ENCODE measurements at regions not wholly inside any gene's neighbourhood (a gene's known extent, or its start where the extent isn't known, plus 50 kb on each side); places are given as distances from the start of the nearest gene placed in this dataset.
A peak's percentile ranks its signal among the peaks of the same experiment; 100 is the strongest.

- TF ChIP-seq, protein P1, sequence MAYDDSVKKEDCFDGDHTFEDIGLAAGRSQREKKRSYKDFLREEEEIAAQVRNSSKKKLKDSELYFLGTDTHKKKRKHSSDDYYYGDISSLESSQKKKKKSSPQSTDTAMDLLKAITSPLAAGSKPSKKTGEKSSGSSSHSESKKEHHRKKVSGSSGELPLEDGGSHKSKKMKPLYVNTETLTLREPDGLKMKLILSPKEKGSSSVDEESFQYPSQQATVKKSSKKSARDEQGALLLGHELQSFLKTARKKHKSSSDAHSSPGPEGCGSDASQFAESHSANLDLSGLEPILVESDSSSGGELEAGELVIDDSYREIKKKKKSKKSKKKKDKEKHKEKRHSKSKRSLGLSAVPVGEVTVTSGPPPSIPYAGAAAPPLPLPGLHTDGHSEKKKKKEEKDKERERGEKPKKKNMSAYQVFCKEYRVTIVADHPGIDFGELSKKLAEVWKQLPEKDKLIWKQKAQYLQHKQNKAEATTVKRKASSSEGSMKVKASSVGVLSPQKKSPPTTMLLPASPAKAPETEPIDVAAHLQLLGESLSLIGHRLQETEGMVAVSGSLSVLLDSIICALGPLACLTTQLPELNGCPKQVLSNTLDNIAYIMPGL (CRISPR knock-in tag; IDR thresholded peaks at IDR 0.05) = peak; percentile 57; the same call in 1 of the 2 replicates
- no peak for TF ChIP-seq ZNF512 (CRISPR knock-in tag; IDR thresholded peaks at IDR 0.05; ENCODE audit: borderline replicate concordance)
- TF ChIP-seq, protein P2, sequence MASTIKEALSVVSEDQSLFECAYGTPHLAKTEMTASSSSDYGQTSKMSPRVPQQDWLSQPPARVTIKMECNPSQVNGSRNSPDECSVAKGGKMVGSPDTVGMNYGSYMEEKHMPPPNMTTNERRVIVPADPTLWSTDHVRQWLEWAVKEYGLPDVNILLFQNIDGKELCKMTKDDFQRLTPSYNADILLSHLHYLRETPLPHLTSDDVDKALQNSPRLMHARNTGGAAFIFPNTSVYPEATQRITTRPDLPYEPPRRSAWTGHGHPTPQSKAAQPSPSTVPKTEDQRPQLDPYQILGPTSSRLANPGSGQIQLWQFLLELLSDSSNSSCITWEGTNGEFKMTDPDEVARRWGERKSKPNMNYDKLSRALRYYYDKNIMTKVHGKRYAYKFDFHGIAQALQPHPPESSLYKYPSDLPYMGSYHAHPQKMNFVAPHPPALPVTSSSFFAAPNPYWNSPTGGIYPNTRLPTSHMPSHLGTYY (CRISPR knock-in tag; IDR thresholded peaks at IDR 0.05) = no peak
- TF ChIP-seq ZSCAN18 (CRISPR knock-in tag; IDR thresholded peaks at IDR 0.05) = no peak
- TF ChIP-seq JUN (CRISPR knock-in tag; IDR thresholded peaks at IDR 0.05) = no peak
- peak; percentile 46; the same call in 1 of the 2 replicates for TF ChIP-seq TP53 (CRISPR knock-in tag; IDR thresholded peaks at IDR 0.05)
- no peak for TF ChIP-seq ZBTB43 (CRISPR knock-in tag; IDR thresholded peaks at IDR 0.05)
- no peak for TF ChIP-seq ZNF425 (CRISPR knock-in tag; conservative IDR thresholded peaks at IDR 0.05)
- TF ChIP-seq FOXK1 (CRISPR knock-in tag; IDR thresholded peaks at IDR 0.05) = no peak
- TF ChIP-seq ZNF396 (CRISPR knock-in tag; IDR thresholded peaks at IDR 0.05; ENCODE audit: borderline replicate concordance) = no peak
- 0 out of 2 replicates have a peak, but pooled peaks have one; percentile 24 for TF ChIP-seq ZBTB21 (CRISPR knock-in tag; IDR thresholded peaks at IDR 0.05; ENCODE audit: borderline replicate concordance)
- TF ChIP-seq ZNF317 (CRISPR knock-in tag; IDR thresholded peaks at IDR 0.05; ENCODE audit: borderline replicate concordance, low read depth) = no peak
- no peak for TF ChIP-seq ATF6 (CRISPR knock-in tag; IDR thresholded peaks at IDR 0.05)
- TF ChIP-seq, protein P3, sequence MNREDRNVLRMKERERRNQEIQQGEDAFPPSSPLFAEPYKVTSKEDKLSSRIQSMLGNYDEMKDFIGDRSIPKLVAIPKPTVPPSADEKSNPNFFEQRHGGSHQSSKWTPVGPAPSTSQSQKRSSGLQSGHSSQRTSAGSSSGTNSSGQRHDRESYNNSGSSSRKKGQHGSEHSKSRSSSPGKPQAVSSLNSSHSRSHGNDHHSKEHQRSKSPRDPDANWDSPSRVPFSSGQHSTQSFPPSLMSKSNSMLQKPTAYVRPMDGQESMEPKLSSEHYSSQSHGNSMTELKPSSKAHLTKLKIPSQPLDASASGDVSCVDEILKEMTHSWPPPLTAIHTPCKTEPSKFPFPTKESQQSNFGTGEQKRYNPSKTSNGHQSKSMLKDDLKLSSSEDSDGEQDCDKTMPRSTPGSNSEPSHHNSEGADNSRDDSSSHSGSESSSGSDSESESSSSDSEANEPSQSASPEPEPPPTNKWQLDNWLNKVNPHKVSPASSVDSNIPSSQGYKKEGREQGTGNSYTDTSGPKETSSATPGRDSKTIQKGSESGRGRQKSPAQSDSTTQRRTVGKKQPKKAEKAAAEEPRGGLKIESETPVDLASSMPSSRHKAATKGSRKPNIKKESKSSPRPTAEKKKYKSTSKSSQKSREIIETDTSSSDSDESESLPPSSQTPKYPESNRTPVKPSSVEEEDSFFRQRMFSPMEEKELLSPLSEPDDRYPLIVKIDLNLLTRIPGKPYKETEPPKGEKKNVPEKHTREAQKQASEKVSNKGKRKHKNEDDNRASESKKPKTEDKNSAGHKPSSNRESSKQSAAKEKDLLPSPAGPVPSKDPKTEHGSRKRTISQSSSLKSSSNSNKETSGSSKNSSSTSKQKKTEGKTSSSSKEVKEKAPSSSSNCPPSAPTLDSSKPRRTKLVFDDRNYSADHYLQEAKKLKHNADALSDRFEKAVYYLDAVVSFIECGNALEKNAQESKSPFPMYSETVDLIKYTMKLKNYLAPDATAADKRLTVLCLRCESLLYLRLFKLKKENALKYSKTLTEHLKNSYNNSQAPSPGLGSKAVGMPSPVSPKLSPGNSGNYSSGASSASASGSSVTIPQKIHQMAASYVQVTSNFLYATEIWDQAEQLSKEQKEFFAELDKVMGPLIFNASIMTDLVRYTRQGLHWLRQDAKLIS (CRISPR knock-in tag; IDR thresholded peaks at IDR 0.05; ENCODE audit: borderline replicate concordance) = 0 out of 2 replicates have a peak, but pooled peaks have one; percentile 71
- TF ChIP-seq SMAD4 (CRISPR knock-in tag; IDR thresholded peaks at IDR 0.05) = no peak
- TF ChIP-seq, protein P4, sequence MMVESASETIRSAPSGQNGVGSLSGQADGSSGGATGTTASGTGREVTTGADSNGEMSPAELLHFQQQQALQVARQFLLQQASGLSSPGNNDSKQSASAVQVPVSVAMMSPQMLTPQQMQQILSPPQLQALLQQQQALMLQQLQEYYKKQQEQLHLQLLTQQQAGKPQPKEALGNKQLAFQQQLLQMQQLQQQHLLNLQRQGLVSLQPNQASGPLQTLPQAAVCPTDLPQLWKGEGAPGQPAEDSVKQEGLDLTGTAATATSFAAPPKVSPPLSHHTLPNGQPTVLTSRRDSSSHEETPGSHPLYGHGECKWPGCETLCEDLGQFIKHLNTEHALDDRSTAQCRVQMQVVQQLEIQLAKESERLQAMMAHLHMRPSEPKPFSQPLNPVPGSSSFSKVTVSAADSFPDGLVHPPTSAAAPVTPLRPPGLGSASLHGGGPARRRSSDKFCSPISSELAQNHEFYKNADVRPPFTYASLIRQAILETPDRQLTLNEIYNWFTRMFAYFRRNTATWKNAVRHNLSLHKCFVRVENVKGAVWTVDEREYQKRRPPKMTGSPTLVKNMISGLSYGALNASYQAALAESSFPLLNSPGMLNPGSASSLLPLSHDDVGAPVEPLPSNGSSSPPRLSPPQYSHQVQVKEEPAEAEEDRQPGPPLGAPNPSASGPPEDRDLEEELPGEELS (CRISPR knock-in tag; IDR thresholded peaks at IDR 0.05) = no peak
Observed at GRCh38 chr11:122556605-122557004, 98.9 kb upstream of the UBASH3B start (continued).

All from WTC11 (cell line).